GM10248 (cell line): ENCODE measurements at regions not wholly inside any gene's neighbourhood (a gene's known extent, or its start where the extent isn't known, plus 50 kb on each side); places are given as distances from the start of the nearest gene placed in this dataset.

Source experiments
- CTCF ChIA-PET: fragments of 300-600 bp; sonication (Branson Sonifier 250); formaldehyde crosslinking; extraction: SDS; loops from one replicate; lab custom pipeline; 2021; ENCODE audit warnings: antibody characterized with exemption; lab: Yijun Ruan, JAX
- POLR2A ChIA-PET: fragments of 350-650 bp; sonication (Branson Sonifier 250); formaldehyde crosslinking; extraction: SDS; loops from one replicate; lab custom pipeline; 2020; ENCODE audit warnings: antibody characterized with exemption; lab: Yijun Ruan, JAX
- DNase-seq: peaks from one replicate; pipeline ENCODE4 v3.0.0; 2012; ENCODE audit errors: extremely low spot score
- TF ChIP-seq, protein P1 (sequence below): IDR thresholded peaks from 2 replicates; pipeline ENCODE4 v1.5.1; 2012; ENCODE audit warnings: mild to moderate bottlenecking, low read depth; ENCODE audit errors: extremely low read depth, missing control alignments, control extremely low read depth

DNA sequence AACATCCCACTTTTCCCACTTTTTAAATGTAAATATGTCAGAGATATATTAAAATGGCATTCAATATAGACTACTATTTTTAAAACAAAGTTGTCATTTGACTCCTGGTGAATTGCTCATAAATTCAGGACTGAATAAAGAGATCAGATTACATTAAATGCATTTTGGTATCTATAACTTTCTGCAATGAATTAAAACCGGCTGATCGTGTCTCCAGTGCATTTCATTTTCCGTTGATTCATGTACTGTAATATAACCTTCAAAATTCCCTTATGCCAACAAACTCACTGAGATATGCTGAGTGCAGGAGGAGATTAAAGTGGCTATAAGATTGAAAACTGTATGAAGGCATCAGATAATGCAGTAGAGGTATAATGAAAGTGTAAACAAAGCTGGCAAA is 361.1 kb upstream of the CDIN1 start:
- ChIA-PET POLR2A (no interaction called here), CTCF (no interaction called here)
- DNase-seq, result no peak
- TF ChIP-seq, protein P1, sequence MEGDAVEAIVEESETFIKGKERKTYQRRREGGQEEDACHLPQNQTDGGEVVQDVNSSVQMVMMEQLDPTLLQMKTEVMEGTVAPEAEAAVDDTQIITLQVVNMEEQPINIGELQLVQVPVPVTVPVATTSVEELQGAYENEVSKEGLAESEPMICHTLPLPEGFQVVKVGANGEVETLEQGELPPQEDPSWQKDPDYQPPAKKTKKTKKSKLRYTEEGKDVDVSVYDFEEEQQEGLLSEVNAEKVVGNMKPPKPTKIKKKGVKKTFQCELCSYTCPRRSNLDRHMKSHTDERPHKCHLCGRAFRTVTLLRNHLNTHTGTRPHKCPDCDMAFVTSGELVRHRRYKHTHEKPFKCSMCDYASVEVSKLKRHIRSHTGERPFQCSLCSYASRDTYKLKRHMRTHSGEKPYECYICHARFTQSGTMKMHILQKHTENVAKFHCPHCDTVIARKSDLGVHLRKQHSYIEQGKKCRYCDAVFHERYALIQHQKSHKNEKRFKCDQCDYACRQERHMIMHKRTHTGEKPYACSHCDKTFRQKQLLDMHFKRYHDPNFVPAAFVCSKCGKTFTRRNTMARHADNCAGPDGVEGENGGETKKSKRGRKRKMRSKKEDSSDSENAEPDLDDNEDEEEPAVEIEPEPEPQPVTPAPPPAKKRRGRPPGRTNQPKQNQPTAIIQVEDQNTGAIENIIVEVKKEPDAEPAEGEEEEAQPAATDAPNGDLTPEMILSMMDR, result no peak

DNA sequence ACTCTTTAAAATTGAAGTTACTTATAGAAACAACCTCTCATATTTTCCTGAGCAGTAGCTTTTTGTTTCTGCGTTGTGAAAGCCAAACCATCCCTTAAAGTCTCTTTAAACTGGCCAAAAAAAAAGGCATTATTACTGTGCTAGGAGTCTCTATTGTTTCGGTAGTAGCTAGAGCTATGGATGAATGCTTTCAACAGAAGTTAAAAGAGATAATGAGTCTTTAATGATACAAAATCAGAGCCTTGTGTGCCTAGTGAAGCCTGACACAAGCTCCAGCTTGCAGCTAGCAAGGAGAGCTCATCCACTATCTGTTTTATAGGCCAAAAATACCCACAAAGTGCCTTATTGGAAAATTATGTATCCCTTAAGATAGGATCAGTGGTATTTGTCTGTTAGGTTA is 360.4 kb upstream of the CDIN1 start:
- TF ChIP-seq, protein P1, result no peak
- ChIA-PET CTCF (no interaction called here), POLR2A (no interaction called here)
- DNase-seq, result no peak

DNA sequence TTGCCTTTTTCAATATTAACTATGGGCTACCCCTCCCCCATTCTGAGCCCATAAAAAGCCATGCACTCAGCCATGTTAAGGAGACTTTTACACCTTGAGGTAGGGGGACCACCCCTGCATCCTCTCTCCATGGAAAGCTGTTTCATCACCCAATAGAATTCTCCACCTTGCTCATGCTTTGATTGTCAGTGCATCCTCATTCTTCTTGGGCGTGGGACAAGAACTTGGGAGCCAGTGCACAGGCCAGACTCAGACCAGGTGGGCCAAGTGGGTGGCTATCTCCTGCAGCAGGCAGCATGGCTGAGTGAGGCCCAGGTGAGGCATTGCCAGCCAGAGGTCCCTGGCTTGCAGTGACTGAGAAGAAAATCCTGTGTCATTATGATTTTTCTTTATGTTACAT is 357.4 kb upstream of the CDIN1 start:
- POLR2A ChIA-PET, result no interaction called here
- CTCF ChIA-PET, result no interaction called here
- DNase-seq, result no peak
- TF ChIP-seq, protein P1, result no peak

DNA sequence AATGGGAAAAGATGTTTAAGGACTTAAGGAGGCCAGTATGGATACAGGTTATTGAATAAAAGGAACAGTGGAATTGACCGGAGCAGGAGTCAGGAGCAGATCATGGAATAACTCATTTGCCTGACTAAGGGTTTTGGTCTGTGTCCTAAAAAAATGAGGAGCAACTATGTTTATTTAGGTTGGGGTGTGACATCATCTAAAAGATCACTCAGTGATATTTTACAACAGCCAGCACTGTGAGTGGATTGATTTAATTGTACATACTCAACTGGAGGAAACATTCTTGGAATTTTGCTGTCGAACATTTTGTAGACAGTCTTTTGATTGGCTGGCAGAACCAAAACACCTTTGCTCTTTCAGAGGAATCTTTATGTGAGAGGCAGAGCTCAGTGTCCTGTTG is 348.6 kb upstream of the CDIN1 start:
- no peak for DNase-seq
- CTCF ChIA-PET, result no interaction called here
- POLR2A ChIA-PET, result no interaction called here
- TF ChIP-seq, protein P1, result no peak

DNA sequence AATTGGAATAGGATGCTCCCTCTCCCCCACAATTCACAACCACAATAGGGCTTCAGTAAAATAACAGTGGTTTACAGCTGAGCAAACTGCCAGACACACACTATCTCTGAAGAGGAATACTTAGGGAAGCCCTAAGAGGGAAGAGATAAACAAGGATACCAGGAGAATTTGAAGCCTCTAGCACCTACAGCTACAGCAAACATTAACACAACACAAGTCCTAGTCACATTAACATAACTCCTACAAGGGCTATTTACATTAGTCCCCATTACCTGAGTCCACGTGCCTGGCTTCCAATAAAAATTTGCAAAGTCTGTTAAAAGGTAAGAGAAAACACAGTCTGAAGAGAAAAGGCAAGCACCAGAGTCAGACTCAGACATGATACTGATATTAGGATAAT is 346.9 kb upstream of the CDIN1 start:
- DNase-seq, result no peak
- CTCF ChIA-PET, result no interaction called here
- TF ChIP-seq, protein P1, result no peak
- POLR2A ChIA-PET, result no interaction called here

DNA sequence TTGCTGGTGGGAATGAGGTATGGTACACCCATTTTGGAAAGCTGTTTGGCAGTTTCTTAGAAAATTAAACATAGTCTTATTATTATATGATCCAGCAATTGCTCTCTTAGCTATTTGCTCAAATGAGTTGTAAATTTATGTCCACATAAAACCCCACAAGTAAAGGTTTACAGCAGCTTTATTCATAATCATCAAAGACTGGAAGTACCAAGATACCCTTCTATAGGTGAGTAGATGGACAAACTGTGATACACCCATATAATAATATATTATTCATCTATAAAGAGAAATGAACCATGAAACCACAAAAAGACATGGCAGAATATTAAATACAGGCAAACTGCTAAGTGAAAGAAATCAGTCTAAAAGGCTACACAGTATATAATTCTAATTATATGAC is 344.7 kb upstream of the CDIN1 start:
- DNase-seq, result no peak
- CTCF ChIA-PET, result no interaction called here
- POLR2A ChIA-PET, result no interaction called here
- TF ChIP-seq, protein P1, result no peak

DNA sequence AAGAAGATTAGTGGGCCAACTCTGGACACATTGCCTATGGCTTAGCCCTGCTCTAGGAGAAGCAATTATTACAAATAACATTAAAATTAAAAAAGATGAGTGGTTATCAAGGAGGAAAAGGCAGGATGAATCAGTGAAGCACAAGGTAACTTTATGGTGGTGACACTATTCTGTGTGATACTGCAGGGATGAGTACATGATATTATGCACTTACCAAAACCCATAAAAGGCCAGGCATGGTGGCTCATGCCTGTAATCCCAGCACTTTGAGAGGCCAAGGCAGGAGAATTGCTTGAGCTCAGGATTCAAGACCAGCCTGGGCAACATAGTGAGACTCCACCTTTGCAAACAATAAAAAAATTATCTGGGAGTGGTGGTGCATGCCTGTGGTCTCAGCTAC is 344.3 kb upstream of the CDIN1 start:
- POLR2A ChIA-PET, result no interaction called here
- DNase-seq, result no peak
- CTCF ChIA-PET, result no interaction called here
- TF ChIP-seq, protein P1, result no peak
